GM18502 (cell line): ENCODE measurements at regions not wholly inside any gene's neighbourhood (a gene's known extent, or its start where the extent isn't known, plus 50 kb on each side); places are given as distances from the start of the nearest gene placed in this dataset.

Source experiments
- ATAC-seq: cut with Tn5 transposase; IDR thresholded peaks from one replicate; pipeline ENCODE4 v1.9.1; 2021; ENCODE audit warnings: mild to moderate bottlenecking; ENCODE audit not compliant: unreplicated experiment, poor library complexity

- ATAC-seq: no peak
Measured at GRCh38 chr20:24761220-24762065, 187.6 kb upstream of the CST7 start.

GRCh38 chr20:24762371-24762770, 186.7 kb upstream of the CST7 start:
- ATAC-seq: no peak

DNA sequence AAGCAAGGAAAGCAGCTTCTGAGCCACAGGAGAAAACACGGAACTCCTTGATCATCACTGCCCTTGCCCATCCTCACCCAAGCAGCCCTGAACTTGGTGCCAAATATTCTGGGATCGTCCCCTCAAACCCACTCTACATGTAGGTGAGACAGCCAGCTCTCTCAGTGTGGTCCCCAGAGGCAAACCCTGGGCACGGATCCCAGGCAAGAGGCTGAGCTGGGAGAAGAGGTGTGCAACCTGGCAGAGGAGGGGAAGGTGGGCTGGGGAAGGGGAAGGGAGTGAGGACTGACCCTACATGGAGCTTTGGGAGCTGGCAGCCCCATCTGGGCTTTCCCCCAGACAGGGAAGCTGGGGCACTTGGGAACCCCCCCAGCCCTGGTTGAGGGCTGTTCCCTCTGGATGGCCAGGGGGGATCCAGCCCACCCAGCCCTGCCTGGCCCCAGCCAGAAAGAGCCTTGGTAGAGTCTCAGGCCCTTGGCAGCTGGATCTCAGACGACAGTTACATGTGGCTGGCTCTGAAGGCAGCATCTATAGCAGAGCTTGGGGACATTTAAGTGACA, 186.2 kb upstream of the CST7 start:
- no peak for ATAC-seq

- ATAC-seq: no peak
Measured at GRCh38 chr20:24763386-24764026, 185.6 kb upstream of the CST7 start.

DNA sequence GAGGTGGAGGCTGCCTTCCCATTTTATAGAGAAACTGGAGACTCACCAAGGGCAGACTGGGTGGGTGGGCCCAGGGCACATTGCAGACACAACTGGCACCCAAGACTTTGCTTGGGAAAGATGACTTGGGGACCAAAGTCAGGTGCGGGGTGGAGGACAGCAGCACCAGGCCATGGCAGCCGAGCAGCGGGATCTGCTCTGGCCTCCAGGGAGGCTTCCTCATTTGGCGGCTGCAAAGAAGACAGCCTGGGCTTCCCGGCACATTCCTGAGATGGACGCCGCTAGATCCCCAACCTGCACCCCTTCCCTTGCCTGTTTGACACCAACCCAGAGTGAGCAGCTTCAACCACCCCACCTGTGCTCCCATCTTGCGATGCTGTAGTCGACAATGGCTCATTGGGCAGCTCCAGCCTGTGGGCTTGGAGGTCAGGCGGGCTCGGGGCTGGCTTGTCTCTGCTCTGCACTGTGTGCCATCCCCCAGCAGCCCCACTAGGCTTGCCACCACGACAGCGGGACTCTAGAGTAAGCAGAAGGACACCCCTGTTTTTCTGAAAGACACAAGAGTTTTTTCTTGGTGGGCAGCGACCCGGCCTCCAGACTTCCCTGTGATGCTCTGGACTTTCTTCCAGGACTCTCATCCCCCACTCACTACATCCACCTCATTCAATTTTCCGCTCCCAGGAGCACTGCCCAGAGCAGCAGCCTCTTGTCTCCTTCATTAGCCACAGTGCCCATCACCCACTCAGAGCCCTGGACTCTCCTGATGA, 184.9 kb upstream of the CST7 start:
- no peak for ATAC-seq

DNA sequence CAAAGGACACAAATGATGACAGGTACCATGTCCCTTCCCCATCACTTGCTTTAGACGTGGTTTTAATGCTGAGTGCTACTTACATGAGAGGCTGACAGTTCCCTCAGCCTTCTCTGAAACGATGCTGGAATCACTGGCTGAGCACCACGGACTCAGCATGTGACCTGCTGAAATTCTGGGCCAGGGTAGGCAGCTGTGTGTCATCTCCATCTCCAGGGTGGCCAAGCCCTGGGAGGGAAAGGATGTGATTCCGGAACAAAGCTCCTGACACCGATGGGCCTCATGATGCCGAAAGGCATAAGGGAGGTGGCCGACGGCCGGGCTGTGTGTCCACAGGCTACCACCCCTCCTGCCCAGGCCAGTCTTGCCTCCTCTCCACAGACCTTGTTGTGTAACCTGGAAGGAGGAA, 184.3 kb upstream of the CST7 start:
- no peak for ATAC-seq

DNA sequence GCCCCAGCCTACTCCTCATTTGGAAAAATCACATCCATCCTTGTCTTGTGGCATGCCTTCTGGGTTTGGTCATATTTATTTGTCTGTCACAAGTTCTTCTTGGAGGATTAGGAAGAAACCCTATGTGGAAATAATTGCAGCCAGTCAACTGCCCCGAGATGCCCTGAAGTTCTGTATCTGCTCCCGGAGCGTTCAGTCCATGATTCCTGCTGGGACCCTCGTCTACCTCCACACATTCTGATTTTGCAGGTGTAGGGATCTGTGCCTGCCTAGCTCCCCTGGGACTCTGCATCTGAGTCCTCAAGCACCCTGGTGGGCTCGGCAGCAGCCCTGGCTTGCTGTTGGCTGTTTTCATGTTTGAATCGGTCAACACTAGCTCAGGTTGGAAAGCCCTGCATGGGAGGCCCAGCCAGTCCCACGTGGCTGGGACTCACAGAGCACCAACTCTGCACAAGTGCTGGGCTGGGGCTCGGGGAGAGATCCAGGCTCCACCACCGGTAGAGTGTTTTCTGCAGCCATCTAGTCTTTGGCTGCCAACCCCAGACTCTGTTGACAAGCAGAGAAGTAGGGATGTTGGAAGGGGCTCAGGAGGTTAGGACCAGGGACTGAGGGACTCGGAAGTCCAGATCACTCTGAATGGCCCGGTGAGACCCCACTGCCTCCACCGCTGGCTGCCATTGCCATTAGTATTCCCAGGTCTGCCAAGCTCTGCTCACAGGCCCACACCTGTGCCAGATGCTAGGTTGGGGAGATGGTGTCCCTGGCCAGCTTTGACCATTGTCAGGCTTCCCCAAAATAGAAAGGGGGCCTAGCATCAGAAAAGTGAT, 183.5 kb upstream of the CST7 start:
- no peak for ATAC-seq

DNA sequence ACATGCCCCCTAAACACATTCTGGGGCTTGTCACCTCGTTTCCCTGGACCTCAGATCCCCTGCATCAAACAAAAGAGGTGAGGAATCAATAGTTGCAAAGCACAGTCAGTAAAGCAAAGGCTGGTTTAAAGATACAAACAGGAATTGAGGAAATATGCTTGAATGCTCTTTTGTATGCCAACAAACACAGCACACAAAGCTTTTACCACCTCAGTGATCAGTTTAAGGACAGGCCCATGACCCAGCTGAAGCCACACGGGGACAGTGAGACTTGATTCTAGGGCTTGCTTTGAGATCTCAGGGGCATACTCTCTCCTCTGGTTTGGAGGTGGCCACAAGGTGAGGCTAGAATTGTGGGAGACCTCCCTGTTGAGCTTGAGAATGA, 182.9 kb upstream of the CST7 start:
- ATAC-seq: no peak

DNA sequence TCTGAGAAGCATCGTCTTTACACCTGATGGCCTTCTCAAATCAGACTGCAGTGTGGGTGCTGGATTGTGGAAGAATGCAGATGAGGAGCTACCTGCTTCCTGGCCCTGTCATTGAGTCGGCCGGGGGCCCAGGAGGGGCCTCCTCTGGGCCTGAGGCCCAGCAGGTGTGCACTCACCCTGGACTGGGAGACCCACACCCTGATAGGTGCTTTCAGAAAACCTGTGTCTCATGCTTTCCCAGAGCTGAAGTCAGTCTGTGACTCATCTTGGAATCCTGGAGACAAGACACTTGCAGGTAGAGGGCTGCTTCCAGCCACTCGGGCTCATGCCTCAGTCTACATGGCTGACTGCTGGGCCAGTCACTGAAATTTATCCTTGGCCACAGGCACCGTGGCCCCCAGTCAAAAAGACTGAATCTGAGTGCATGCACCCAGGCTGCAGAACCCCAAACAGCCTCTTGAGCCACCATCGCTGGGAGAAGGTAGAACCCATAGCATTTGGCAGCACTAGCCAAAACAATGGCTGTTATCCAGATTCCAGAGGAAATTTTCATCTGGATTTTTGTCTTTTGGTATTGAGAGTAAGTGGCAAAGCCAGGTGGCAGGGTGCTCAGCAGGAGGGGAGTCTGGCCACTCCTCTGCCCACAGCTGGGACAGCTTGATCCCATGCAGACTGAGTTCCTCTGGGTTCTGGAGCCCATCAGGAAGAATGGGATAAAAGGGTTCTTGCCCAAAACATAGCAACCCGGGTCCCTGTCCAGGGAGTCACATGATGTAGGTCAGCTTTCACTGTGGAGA, 182.0 kb upstream of the CST7 start:
- no peak for ATAC-seq

DNA sequence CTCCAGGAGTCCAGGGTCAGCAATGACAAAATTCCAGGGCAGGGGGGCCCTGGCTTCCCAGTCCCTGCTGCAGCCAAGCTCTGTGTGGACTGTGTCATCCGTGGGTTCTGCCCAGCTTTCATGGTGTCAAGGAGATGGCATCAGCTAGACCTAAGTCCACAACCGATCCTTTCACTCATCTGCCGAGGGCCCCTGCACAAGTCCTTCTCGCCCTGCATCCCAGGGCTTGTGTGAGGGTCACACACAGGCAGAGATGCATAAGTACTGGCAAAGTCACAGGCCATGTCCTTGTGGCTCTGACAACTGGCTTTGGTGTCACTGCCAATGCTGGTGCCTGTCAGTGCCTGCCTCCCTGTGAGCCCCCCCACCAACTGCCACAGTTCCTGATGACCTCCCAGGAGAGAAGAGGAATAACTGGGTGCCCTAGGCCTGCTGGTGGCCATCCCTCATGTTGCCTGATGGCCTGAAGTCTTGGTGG, 181.4 kb upstream of the CST7 start:
- no peak for ATAC-seq

GRCh38 chr20:24768201-24768636, 180.8 kb upstream of the CST7 start:
- no peak for ATAC-seq

GRCh38 chr20:24768713-24769601, 180.1 kb upstream of the CST7 start:
- no peak for ATAC-seq

- no peak for ATAC-seq
Measured at GRCh38 chr20:24769878-24770627, 179.0 kb upstream of the CST7 start.

DNA sequence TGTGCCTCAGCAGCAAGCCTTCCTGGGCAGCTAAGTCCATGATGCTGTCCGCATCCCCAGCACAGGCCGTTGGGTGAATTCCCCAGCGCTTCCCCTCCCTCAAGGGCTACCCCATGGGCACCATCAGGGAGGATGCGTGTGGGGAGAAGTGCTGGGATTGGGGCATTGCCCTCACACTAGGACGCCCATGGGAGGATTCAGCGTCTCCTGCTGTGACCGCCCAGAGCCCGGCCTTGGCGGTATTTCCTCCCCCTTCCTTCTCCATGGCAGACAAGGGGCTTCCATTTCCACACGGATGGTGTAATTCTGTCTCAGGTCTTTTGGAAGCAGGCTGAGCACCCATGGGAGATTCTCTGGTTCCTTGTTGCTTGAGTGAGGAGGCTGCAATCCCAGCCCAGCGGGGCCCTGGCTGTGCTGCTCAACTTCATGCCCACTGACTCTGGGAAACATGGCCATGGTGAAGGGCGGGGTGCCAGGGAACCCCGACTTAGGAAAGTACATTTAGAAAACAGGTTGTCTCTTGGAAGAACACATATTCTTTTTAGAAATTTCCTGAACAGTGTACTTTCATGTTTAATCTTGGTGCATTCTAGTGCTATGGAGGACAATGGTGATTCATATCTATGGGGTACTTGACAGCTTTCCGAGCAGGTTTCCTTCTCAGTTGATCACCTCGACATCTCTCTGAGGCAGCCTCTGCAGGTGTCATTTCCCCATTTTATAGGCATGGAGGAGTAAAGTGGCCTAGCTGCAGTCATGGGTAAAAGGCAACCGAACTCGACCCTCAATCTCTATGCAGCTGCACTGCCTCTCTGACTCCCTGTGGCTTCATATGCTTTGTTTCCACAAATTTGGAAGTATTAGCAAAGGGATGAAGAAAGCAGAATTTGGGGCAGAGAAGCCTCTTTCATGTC, 178.2 kb upstream of the CST7 start:
- ATAC-seq: no peak

GRCh38 chr20:24771542-24772061, 177.5 kb upstream of the CST7 start:
- no peak for ATAC-seq

GRCh38 chr20:24772667-24773066, 176.4 kb upstream of the CST7 start:
- ATAC-seq: no peak
